ENCODE measurements at regions not wholly inside any gene's neighbourhood (a gene's known extent, or its start where the extent isn't known, plus 50 kb on each side); places are given as distances from the start of the nearest gene placed in this dataset.
A peak's percentile ranks its signal among the peaks of the same experiment; 100 is the strongest.
"Not testable (repeated sequence)": the region's sequence is repeated elsewhere in the genome, so short reads cannot be mapped to it uniquely, and the experiment has no call there.

GRCh38 chr10:6678211-6678803, 98.2 kb upstream of the PRKCQ start:
- H3K36me3 Mint-ChIP-seq (ENCODE audit: insufficient read depth): no peaks in the 10 kb centered on the region
- H3K4me1 Mint-ChIP-seq (ENCODE audit: low read depth): peaks cover 2% of the 10 kb centered on the region
- H3K9me3 Mint-ChIP-seq: no peaks in the 10 kb centered on the region
- H3K27me3 Mint-ChIP-seq (ENCODE audit: low read depth): peaks cover 11% of the 10 kb centered on the region
- no peak overlapping the region for H3K4me3 Mint-ChIP-seq
- DNase-seq: peak; percentile 60
- ATAC-seq: peak; percentile 62 to 72

DNA sequence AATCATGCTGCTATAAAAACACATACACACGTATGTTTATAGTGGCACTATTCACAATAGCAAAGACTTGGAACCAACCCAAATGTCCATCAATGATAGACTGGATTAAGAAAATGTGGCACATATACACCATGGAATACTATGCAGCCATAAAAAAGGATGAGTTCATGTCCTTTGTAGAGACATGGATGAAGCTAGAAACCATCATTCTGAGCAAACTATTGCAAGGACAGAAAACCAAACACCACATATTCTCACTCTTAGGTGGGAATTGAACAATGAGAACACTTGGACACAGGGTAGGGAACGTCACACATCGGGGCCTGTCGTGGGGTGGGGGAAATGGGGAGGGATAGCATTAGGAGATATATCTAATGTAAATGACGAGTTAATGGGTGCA, 97.1 kb upstream of the PRKCQ start:
- not testable (repeated sequence) for H3K4me1 Mint-ChIP-seq (ENCODE audit: low read depth); H3K9me3 Mint-ChIP-seq; H3K4me3 Mint-ChIP-seq; H3K36me3 Mint-ChIP-seq (ENCODE audit: insufficient read depth); ATAC-seq; DNase-seq
- peaks cover 11% of the 10 kb centered on the region for H3K27me3 Mint-ChIP-seq (ENCODE audit: low read depth)

- no peak for ATAC-seq
- H3K4me3 Mint-ChIP-seq: no peak overlapping the region
- no peaks in the 10 kb centered on the region for H3K9me3 Mint-ChIP-seq
- no peaks in the 10 kb centered on the region for H3K36me3 Mint-ChIP-seq (ENCODE audit: insufficient read depth)
- peaks cover 5% of the 10 kb centered on the region for H3K27me3 Mint-ChIP-seq (ENCODE audit: low read depth)
- DNase-seq: no peak
- peaks cover 2% of the 10 kb centered on the region for H3K4me1 Mint-ChIP-seq (ENCODE audit: low read depth)
Measured at GRCh38 chr10:6674291-6674690, 94.2 kb upstream of the PRKCQ start.

- no peak for DNase-seq
- no peak for ATAC-seq
- H3K27me3 Mint-ChIP-seq (ENCODE audit: low read depth): no peaks in the 10 kb centered on the region
- H3K4me1 Mint-ChIP-seq (ENCODE audit: low read depth): peaks cover 4% of the 10 kb centered on the region
- H3K4me3 Mint-ChIP-seq: no peak overlapping the region
- no peaks in the 10 kb centered on the region for H3K9me3 Mint-ChIP-seq
- H3K36me3 Mint-ChIP-seq (ENCODE audit: insufficient read depth): no peaks in the 10 kb centered on the region
Measured at GRCh38 chr10:6671976-6672375, 91.9 kb upstream of the PRKCQ start.

DNA sequence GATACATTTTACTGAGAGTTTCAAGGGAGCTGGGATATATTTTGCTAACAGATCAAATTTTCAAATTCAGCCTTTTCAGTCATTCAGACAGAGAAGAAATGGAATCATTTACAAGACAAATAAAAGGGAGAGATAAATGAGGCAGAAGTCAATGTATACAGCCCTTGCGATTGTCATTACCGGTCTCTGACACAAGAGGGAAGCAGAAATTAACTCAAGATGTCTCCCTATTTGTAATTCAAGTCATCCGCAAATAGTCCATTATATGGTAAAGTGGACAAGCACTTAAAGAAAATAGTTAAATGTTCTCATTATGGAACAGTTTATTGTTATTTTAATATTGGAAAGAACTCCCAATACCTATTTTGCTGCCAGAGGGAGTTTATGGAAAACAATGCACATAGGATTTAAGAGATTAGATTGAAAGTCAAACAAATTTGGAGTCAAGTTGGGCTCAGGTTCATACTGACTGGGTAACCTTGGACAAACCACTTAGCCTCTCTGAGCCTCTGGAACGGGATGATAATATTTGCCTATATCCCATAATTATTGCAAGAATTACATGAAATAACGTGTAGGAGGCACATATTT, 89.3 kb upstream of the PRKCQ start:
- no peak overlapping the region for H3K4me3 Mint-ChIP-seq
- no peak for ATAC-seq
- no peaks in the 10 kb centered on the region for H3K27me3 Mint-ChIP-seq (ENCODE audit: low read depth)
- H3K4me1 Mint-ChIP-seq (ENCODE audit: low read depth): peaks cover 15% of the 10 kb centered on the region
- H3K9me3 Mint-ChIP-seq: no peaks in the 10 kb centered on the region
- no peak for DNase-seq
- H3K36me3 Mint-ChIP-seq (ENCODE audit: insufficient read depth): no peaks in the 10 kb centered on the region

DNA sequence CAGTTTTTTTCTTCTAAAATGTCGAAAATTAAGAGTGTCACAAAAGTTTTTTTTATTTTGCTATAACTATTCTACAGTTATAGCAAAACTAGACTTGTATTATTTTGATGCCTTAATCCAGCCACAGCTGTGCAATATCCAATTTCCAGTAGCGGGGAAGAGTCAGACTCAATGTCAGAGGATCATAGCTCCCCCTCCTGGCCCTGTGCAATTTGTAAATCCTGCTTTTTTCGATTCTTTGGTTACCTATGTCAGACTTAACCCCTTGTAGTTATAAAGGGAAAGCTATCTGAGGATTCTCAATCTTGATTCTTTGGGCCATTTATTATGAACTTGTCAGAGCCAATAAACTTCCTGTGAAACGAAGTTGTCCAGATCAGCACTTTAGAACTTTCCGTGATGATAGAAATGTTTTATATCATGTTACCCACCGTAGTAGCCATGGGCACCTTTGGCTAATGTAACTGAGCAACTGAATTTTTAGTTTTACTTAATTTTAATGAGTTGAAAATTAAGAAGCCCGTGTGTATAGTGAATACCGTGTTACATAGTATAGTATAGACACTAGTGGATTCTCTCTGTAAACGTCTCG, 87.7 kb upstream of the PRKCQ start:
- peak; percentile 20 for DNase-seq
- Mint-ChIP-seq H3K36me3 (ENCODE audit: insufficient read depth) (no peaks in the 10 kb centered on the region), H3K9me3 (no peaks in the 10 kb centered on the region), H3K4me1 (ENCODE audit: low read depth) (peaks cover 15% of the 10 kb centered on the region), H3K27me3 (ENCODE audit: low read depth) (no peaks in the 10 kb centered on the region), H3K4me3 (no peak overlapping the region)
- ATAC-seq: no peak

GRCh38 chr10:6667150-6667549, 87.1 kb upstream of the PRKCQ start:
- no peak for DNase-seq
- Mint-ChIP-seq H3K4me3 (no peak overlapping the region), H3K4me1 (ENCODE audit: low read depth) (peaks cover 15% of the 10 kb centered on the region), H3K36me3 (ENCODE audit: insufficient read depth) (no peaks in the 10 kb centered on the region), H3K27me3 (ENCODE audit: low read depth) (no peaks in the 10 kb centered on the region), H3K9me3 (no peaks in the 10 kb centered on the region)
- no peak for ATAC-seq

- ATAC-seq (peak; percentile 98 to 99), DNase-seq (peak; percentile 20)
- H3K27me3 Mint-ChIP-seq (ENCODE audit: low read depth): no peaks in the 10 kb centered on the region
Measured at GRCh38 chr10:6665847-6666246, 85.8 kb upstream of the PRKCQ start.

GRCh38 chr10:6660460-6660859, 80.4 kb upstream of the PRKCQ start:
- H3K27me3 Mint-ChIP-seq (ENCODE audit: low read depth): no peaks in the 10 kb centered on the region
- no peak overlapping the region for H3K4me3 Mint-ChIP-seq
- H3K9me3 Mint-ChIP-seq: no peaks in the 10 kb centered on the region
- ATAC-seq (no peak), DNase-seq (no peak)
- H3K4me1 Mint-ChIP-seq (ENCODE audit: low read depth): peaks cover 3% of the 10 kb centered on the region
- peaks cover 2% of the 10 kb centered on the region for H3K36me3 Mint-ChIP-seq (ENCODE audit: insufficient read depth)

More at GRCh38 chr10:6665847-6666246, 85.8 kb upstream of the PRKCQ start:
- H3K4me3 Mint-ChIP-seq: peak overlapping the region; percentile 55
- H3K9me3 Mint-ChIP-seq: no peaks in the 10 kb centered on the region
- H3K4me1 Mint-ChIP-seq (ENCODE audit: low read depth): peaks cover 15% of the 10 kb centered on the region
- no peaks in the 10 kb centered on the region for H3K36me3 Mint-ChIP-seq (ENCODE audit: insufficient read depth)

- peaks cover 2% of the 10 kb centered on the region for H3K36me3 Mint-ChIP-seq (ENCODE audit: insufficient read depth)
- ATAC-seq (no peak), DNase-seq (no peak)
- peaks cover 2% of the 10 kb centered on the region for H3K4me1 Mint-ChIP-seq (ENCODE audit: low read depth)
- H3K4me3 Mint-ChIP-seq: no peak overlapping the region
- no peaks in the 10 kb centered on the region for H3K9me3 Mint-ChIP-seq
- H3K27me3 Mint-ChIP-seq (ENCODE audit: low read depth): no peaks in the 10 kb centered on the region
Measured at GRCh38 chr10:6659451-6659850, 79.4 kb upstream of the PRKCQ start.

DNA sequence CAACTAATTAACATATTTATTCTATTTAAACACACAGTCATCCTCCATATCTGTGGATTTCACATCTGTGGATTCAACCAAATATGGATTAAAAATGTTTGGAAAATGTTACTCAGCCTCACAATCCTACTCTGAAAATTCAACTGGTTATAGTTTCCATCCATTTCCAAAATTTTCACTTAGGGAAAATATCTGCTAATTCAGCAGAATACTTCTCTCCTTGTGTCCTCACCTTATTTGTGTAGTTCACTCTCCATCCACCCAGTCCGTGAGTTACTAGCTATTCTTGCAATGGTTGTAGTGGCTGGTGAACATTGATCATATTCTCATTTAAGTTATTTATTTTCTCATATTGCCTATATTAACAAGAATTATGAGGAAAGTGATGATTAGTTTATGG, 77.6 kb upstream of the PRKCQ start:
- Mint-ChIP-seq H3K36me3 (ENCODE audit: insufficient read depth) (peaks cover 2% of the 10 kb centered on the region), H3K9me3 (no peaks in the 10 kb centered on the region), H3K27me3 (ENCODE audit: low read depth) (no peaks in the 10 kb centered on the region), H3K4me3 (no peak overlapping the region), H3K4me1 (ENCODE audit: low read depth) (peaks cover 2% of the 10 kb centered on the region)
- DNase-seq: no peak
- no peak for ATAC-seq

- Mint-ChIP-seq H3K36me3 (ENCODE audit: insufficient read depth) (peaks cover 2% of the 10 kb centered on the region), H3K27me3 (ENCODE audit: low read depth) (no peaks in the 10 kb centered on the region), H3K9me3 (no peaks in the 10 kb centered on the region), H3K4me1 (ENCODE audit: low read depth) (peaks cover 2% of the 10 kb centered on the region), H3K4me3 (no peak overlapping the region)
- DNase-seq: no peak
- ATAC-seq: no peak
Measured at GRCh38 chr10:6657196-6657595, 77.1 kb upstream of the PRKCQ start.

- peaks cover 2% of the 10 kb centered on the region for H3K36me3 Mint-ChIP-seq (ENCODE audit: insufficient read depth)
- no peaks in the 10 kb centered on the region for H3K27me3 Mint-ChIP-seq (ENCODE audit: low read depth)
- DNase-seq: no peak
- no peaks in the 10 kb centered on the region for H3K9me3 Mint-ChIP-seq
- peaks cover 5% of the 10 kb centered on the region for H3K4me1 Mint-ChIP-seq (ENCODE audit: low read depth)
- ATAC-seq: no peak
- no peak overlapping the region for H3K4me3 Mint-ChIP-seq
Measured at GRCh38 chr10:6654571-6654970, 74.5 kb upstream of the PRKCQ start.

DNA sequence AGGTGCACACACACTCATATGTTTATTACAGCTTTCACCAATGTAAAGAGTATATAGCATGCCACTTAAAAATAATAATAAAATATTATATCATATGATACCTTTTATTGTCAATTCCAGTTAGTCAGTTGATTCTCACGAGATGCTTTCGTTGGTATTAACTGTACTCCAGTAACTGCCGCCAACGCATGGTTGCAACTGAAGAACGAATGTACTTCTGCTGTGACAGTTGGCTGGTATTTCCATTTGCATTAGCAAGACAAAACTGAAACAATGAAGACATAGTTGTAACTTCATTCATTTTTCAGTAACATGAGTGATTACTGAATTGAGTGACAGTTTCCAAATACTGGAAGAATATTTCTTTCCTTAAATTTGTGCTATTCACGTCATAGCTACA, 70.5 kb upstream of the PRKCQ start:
- ATAC-seq (peak in 1 of 2 donors; percentile 22), DNase-seq (no peak)
- Mint-ChIP-seq H3K9me3 (no peaks in the 10 kb centered on the region), H3K27me3 (ENCODE audit: low read depth) (no peaks in the 10 kb centered on the region), H3K4me3 (no peak overlapping the region), H3K4me1 (ENCODE audit: low read depth) (peaks cover 18% of the 10 kb centered on the region), H3K36me3 (ENCODE audit: insufficient read depth) (no peaks in the 10 kb centered on the region)

- H3K9me3 Mint-ChIP-seq: no peaks in the 10 kb centered on the region
- no peaks in the 10 kb centered on the region for H3K36me3 Mint-ChIP-seq (ENCODE audit: insufficient read depth)
- DNase-seq (no peak), ATAC-seq (no peak)
- H3K4me3 Mint-ChIP-seq: no peak overlapping the region
- H3K27me3 Mint-ChIP-seq (ENCODE audit: low read depth): no peaks in the 10 kb centered on the region
- peaks cover 22% of the 10 kb centered on the region for H3K4me1 Mint-ChIP-seq (ENCODE audit: low read depth)
Measured at GRCh38 chr10:6649903-6650302, 69.8 kb upstream of the PRKCQ start.
